ENCODE measurements at regions not wholly inside any gene's neighbourhood (a gene's known extent, or its start where the extent isn't known, plus 50 kb on each side); places are given as distances from the start of the nearest gene placed in this dataset.
"Not testable (repeated sequence)": the region's sequence is repeated elsewhere in the genome, so short reads cannot be mapped to it uniquely, and the experiment has no call there.

DNA sequence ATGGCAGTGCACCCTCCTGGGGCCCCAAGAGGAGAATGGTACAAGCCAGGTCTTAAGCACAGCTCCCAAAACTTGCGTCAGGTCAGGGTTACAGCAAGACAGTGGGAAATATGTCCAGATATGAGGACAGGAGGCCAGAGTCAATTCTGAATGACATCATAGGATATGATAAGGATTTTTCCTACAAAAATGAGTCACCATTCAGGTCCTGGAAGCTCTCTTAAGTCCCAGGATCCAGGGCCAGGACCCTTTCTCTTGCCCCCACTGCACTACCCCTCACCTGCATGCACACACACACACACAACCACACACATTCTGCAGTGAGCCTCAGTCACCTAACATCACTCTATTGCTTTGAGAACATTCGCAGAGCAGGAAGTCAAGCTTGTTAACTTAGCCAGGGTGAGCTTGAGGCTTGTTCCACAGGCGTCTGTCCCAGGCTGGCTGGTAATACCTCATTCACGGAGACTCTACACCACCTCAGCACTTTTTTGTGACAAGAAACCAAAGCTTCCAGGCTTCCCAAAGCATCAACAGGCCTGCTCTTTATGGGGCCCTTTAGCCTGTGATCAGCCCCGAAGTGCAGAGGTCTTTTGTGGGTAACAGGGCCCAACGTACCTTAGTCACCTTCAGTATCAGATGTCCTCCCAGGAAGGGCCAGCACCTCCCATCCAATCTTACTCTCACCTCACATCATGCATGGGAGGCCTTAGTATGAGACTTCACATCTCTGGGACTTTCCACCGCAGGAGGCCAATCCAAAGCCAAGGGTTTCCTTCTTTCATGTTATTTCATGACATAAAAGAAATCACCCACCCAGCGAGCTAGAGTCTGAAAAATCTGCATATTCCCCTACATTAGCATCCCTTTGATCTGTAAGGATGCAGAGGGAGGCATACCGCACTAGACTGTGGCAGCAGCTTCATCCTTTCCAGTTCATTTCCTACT, 74.0 kb upstream of the LIPC start:
- no peak for DNase-seq (ENCODE audit: low read depth in 3 of 3)

DNA sequence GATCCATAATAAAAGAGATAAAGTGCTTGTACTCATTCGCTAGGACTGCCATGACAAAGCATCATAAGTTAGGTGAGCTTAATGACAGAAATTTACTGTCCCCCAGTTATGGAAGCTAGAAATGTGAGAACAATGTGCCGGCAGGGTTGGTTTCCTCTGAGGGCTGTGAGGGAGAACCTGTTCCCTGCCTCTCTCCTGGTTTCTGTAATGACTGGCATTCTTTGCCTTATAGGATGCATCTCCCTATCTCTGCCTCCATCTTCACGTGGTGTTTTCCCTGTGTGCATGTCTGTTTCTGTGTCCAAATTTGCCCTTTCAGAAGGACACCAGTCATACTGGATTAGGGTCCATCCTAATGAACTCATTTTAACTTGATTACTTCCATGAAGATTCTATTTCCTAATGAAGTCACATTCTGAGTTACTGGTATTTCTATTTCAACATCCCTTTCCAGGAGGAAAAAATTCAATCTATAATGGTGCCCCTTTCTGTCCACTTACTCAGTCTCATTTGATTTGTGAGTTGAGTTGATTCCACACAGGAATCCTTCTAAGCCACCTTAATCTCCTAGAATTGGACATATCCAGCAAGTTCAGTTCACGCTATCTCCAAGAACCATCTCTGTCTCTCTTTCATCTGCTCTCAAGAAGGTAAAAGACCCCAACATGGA, 71.2 kb upstream of the LIPC start:
- DNase-seq (ENCODE audit: low read depth in 3 of 3): no peak

DNA sequence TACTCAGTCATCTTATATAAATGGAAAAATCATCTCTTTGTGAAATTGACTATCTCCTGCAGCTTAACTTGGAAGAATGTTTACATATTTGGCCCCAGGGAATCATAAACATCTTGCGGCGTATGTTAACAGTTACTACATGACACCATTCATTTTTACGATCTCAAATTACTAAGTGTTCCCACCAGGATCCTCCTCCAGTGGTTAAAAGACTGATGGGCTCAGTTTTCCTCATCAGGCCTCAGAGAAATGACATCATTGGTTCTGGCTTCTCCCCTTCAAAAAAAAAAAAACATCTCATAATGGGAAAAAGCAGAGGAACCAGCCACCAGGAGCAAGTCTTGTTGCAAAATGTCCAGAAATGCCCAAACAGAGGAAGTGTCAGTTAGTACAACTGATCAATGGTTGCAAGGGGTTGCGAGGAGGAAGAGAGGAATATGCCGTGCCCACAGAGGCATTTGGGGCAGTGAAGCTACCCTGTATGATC, 70.5 kb upstream of the LIPC start:
- DNase-seq (ENCODE audit: low read depth in 3 of 3): no peak

DNA sequence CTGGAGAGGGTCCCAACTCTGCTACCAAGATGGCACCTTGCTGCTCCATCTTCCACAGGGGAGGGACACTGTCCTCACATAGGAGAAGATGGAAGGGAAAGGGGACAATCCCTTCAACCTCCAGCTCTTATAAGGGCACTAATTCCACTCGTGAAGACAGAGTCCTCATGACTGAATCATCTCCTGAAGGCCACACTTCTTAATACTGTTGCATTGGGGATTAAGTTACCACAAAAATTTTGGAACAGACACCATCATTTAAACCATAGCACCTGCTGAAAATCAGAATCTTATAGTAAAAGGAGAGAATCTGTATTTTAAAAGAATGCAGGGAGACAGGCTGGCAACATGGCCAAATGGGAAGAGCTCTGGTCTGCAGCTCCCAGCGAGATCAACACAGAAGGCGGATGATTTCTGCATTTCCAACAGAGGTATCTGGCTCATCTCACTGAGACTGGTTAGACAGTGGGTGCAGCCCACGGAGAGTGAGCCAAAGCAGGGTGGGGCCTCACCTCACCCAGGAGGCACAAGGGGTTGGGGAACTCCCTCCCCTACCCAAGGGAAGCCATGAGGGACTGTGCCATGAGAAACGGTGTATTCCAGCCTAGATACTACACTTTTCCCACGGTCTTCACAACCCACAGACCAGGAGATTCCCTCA, 69.4 kb upstream of the LIPC start:
- no peak for DNase-seq (ENCODE audit: low read depth in 3 of 3)

DNA sequence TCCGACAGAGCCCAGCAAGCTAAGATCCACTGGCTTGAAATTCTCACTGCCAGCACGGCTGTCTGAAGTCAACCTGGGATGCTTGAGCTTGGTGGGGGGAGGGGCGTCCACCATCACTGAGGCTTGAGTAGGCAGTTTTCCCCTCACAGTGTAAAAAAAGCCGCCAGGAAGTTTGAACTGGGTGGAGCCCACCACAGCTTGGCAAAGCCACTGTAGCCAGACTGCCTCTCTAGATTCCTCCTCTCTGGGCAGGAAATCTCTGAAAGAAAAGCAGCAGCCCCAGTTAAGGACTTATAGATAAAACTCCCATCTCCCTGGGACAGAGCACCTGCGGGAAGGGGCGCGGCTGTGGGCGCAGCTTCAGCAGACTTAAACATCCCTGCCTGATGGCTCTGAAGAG, 68.7 kb upstream of the LIPC start:
- not testable (repeated sequence) for DNase-seq (ENCODE audit: low read depth in 3 of 3)

DNA sequence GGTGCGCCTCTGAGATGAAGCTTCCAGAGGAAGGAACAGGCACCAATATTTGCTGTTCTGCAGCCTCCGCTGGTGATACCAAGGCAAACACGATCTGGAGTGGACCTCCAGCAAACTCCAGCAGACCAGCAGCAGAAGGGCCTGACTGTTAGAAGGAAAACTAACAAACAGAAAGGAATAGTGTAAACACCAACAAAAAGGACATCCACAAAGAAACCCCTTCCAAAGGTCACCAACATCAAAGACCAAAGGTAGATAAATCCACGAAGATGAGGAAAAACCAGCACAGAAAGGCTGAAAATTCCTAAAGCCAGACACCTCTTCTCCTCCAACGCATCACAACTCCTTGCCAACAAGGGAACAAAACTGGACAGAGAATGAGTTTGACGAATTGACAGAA, 68.1 kb upstream of the LIPC start:
- not testable (repeated sequence) for DNase-seq (ENCODE audit: low read depth in 3 of 3)

DNA sequence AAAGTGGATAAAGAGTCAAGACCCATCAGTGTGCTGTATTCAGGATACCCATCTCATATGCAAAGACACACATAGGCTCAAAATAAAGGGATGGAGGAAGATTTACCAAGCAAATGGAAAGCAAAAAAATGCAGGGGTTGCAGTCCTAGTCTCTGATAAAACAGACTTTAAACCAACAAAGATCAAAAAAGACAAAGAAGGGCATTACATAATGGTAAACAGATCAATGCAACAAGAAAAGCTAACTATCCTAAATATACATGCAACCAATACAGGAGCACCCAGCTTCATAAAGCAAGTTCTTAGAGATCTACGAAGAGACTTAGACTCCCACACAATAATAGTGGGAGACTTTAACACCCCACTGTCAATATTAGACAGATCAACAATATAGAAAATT, 66.7 kb upstream of the LIPC start:
- not testable (repeated sequence) for DNase-seq (ENCODE audit: low read depth in 3 of 3)

DNA sequence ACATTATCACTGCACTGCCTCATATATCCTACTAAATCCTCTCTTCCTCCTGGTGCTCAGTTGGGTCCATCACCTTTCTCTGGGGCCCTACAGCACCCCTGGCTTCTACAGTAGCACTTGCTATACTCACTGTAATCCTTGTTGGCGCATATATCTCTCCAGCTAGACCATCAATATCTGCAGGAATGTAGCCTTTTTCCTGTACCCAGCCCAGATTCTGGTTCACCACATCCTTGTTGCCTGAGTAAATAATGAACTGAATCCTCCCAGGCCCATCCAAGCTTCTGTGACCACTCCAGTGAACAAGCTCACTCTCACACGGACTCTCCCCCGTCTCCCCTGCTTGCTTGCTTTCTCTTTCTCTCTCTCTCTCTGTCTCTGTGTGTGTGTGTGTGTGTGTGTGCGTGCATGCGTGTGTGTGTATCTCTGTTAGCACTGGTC, 62.5 kb upstream of the LIPC start:
- no peak for DNase-seq (ENCODE audit: low read depth in 3 of 3)

DNA sequence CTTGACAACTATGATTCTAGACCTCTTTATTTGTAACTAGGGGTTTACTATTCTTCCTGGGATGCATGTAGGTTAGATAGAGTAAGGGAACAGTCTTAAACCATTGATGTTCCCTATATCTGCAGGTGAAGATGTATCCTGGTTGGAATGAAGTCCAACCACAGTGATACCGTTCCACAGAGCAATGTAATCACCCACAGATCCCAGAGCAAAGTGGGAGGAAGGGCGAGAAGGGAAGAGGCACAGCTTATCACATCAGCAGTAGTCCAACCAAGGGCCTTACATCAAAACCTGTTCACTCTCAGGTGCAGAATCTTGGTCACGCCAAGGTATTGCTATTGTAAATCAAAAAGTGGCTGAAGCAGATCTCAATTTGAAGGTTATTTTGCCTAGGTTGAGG, 61.8 kb upstream of the LIPC start:
- no peak for DNase-seq (ENCODE audit: low read depth in 3 of 3)

DNA sequence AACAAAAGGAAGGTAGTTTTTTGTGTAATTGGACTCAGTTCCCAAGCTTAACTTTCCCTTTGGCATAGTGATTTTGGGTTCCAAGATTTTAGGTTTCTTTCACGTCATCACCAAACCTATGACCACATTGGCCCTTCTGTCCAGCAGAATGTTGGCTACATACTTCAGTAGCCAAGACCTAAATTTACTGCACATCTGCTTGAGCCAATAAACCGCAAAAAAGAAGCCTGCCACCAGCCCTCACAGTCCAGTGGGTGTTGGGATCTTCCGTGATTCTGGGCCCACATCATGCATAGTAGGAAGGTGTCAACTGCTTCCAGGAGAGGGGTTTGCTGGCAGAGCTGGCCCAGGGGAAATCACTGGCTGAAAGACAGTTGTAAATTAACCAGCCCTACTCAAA, 57.6 kb upstream of the LIPC start:
- no peak for DNase-seq (ENCODE audit: low read depth in 3 of 3)

DNA sequence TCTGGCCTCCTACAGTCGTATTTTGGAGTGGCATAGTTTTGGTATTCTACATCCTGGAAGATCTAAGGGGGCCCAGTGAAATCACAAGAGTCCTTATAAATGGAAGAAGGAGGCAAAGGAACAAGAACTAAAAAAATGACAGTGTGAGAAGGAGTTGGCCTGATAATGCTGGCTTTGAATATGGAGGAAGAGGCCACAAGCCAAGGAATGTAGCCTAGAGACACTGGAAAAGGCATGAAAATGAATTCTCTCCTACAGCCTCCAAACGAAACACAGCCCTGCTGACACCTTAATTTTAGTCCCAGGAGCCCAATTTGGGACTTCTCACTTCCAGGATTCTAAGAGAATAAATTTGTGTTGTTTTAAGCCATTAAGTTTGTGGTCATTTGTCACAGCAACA, 54.6 kb upstream of the LIPC start:
- no peak for DNase-seq (ENCODE audit: low read depth in 3 of 3)

DNA sequence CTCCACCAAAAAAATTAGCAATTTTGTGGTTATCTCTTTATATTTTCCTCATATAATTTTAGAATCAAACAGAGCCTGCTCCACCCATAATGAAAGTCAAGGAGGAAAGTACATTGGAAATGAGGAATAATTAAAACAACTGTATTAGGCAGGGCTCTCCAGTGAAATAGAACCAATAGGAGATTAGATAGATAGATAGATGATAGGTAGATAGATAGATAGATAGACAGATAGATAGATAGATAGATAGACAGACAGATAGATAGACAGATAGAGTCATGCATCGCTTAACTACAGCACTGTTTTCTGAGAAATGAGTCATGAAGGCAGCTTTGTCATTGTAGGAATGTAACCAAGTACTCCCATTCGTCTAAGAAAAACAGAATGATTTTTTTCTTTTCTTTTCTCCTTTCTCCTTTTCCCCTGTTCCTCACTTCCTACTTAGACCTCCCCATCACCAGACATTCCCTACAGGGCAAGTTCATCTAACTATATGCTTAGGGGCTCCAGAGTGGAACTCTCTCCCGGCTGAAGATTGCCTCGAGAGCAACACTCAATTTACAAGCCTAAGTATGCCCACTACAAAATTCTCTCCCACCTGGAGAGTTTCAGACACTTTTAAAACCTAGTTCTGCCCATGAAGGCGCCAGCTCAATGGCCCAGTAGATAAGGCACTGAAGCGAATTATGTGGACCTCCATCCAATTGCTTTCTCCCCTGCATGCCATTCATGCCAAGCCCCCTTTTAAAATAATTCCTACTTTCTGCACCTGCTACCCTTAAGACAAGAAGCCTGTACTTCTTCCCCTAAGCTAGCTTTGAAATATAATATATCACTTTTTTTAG, 53.3 kb upstream of the LIPC start:
- DNase-seq (ENCODE audit: low read depth in 3 of 3): no peak

DNA sequence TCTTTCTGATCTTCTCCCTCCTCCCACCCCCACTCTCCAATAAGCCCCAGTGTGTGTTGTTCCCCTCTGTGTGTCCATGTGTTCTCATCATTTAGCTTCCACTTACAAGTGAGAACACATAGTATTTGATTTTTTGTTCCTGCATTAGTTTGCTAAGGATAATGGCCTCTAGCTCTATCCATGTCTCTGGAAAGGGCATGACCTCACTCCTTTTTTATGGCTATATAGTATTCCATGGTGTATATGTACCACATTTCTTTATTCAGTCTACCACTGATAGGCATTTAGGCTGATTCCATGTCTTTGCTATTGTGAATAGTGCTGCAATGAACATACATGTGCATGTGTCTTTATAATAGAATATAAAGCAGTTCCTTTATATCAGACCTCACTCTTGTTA, 52.3 kb upstream of the LIPC start:
- not testable (repeated sequence) for DNase-seq (ENCODE audit: low read depth in 3 of 3)

DNA sequence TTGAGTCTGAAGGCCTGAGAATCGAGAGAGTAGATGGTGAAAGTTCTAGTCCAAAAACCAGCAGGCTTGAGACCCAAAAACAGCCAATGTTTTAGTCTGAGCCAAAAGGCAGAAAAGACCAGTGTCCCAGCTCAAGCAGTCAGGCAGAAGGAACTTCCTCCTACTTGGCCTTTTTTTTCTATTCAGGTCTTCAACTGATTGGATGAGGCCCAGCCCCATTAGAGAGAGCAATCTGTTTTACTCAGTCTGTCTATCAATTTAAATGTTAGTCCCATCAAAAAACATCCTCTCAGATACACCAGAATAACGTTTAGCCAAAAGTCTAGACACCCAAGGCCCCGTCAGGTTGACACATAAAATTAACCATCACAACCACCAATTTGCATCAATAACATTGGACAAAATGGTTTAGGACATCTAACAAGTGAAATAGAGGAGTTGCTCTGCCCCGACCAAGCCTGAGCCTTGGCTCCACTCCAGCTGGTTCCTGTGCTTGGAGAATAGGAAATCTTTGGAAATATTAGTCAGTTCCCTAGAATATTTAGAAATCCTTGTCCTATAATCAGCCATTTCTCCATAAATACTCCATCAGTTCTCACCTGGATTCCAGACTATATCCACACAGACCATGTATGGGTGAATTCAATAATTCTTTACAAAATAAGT, 51.4 kb upstream of the LIPC start:
- no peak for DNase-seq (ENCODE audit: low read depth in 3 of 3)

DNA sequence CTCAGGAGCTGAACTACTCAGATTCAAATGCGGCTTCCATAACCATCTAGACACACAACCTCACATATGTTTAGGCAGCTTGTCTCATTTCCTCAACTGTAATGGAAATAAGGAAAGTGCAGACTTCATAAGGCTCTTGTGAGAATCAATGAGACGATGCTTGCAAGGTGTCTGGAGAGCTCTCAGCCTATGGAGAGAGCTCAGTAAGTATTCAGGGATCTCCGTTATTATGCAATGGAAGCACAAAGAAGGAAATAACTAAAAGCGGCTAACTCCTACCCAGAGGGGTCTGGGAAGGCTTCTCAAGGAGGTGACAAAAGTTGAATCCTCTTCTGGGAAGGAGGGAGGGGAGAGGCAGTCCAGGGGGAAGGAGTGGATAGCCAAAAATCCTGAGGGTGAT, 50.1 kb upstream of the LIPC start:
- no peak for DNase-seq (ENCODE audit: low read depth in 3 of 3)
